Neuronal stem cell (in vitro differentiated cells): ENCODE measurements at regions not wholly inside any gene's neighbourhood (a gene's known extent, or its start where the extent isn't known, plus 50 kb on each side); places are given as distances from the start of the nearest gene placed in this dataset.
A peak's percentile ranks its signal among the peaks of the same experiment; 100 is the strongest.

Source experiments
- DNase-seq: peaks from one replicate; pipeline ENCODE4 v3.0.0-alpha.2; 2013; ENCODE audit warnings: low spot score
- H2AFZ ChIP-seq: one replicate; pipeline ENCODE4 v1.6.1; 2013; ENCODE audit warnings: mild to moderate bottlenecking, low read length, inconsistent platforms
- H2AK5ac ChIP-seq: 2 replicates; pipeline ENCODE4 v1.6.1; 2013; ENCODE audit warnings: low read depth, mild to moderate bottlenecking, inconsistent platforms, low read length, moderate library complexity, mixed read lengths
- H2BK120ac ChIP-seq: 2 replicates; pipeline ENCODE4 v1.6.1; 2013; ENCODE audit warnings: low read depth, mild to moderate bottlenecking, inconsistent platforms, low read length, moderate library complexity, mixed read lengths
- H2BK12ac ChIP-seq: one replicate; pipeline ENCODE4 v1.6.1; 2013; ENCODE audit warnings: low read length, inconsistent platforms
- H2BK15ac ChIP-seq: 2 replicates; pipeline ENCODE4 v1.6.1; 2013; ENCODE audit warnings: mild to moderate bottlenecking, low read length, inconsistent platforms, mixed read lengths
- H2BK5ac ChIP-seq: one replicate; pipeline ENCODE4 v1.6.1; 2013; ENCODE audit warnings: inconsistent platforms, mild to moderate bottlenecking, low read length, moderate library complexity
- H3K14ac ChIP-seq: one replicate; pipeline ENCODE4 v1.6.1; 2013; ENCODE audit warnings: low read length, inconsistent platforms
- H3K18ac ChIP-seq: 2 replicates; pipeline ENCODE4 v1.6.1; 2013; ENCODE audit warnings: low read length, inconsistent platforms
- H3K23ac ChIP-seq: 2 replicates; pipeline ENCODE4 v1.6.1; 2013; ENCODE audit warnings: low read depth, mild to moderate bottlenecking, mixed read lengths, low read length, inconsistent platforms; ENCODE audit not compliant: poor library complexity
- H3K27ac ChIP-seq: replicated peaks from 3 replicates; pipeline ENCODE4 v1.5.1; 2013; ENCODE audit warnings: low read length, inconsistent platforms
- H3K27me3 ChIP-seq, 3 experiments: 2 replicates each; pipeline ENCODE4 v1.6.1; 2013; ENCODE audit warnings: low read length in 3 of 3, mild to moderate bottlenecking in 2 of 3, inconsistent platforms in 1 of 3, low read depth in 1 of 3, mixed read lengths in 1 of 3, moderate library complexity in 1 of 3; ENCODE audit not compliant: control insufficient read depth in 3 of 3, insufficient read depth in 3 of 3
- H3K36me3 ChIP-seq, 2 donors: replicated peaks in 1 of 2; 2 replicates each; pipeline ENCODE4 v1.6.1; 2013; ENCODE audit warnings: low read length in 2 of 2; ENCODE audit not compliant: control insufficient read depth in 2 of 2, insufficient read depth in 2 of 2
- H3K4ac ChIP-seq: 2 replicates; pipeline ENCODE4 v1.6.1; 2013; ENCODE audit warnings: inconsistent platforms, mild to moderate bottlenecking, low read length, moderate library complexity
- H3K4me1 ChIP-seq, 2 donors: 1 replicate in 1 of 2; 2 replicates in 1 of 2; pipeline ENCODE4 v1.6.1; 2013; ENCODE audit warnings: low read length in 2 of 2, low read depth in 1 of 2; ENCODE audit not compliant: control insufficient read depth in 2 of 2, insufficient read depth in 1 of 2
- H3K4me2 ChIP-seq: one replicate; pipeline ENCODE4 v1.6.1; 2013; ENCODE audit warnings: mild to moderate bottlenecking, low read length, inconsistent platforms; ENCODE audit not compliant: insufficient read depth, poor library complexity, severe bottlenecking
- H3K4me3 ChIP-seq, 2 donors: 2 replicates each; pipeline ENCODE4 v1.5.1; 2013; ENCODE audit warnings: low read length in 2 of 2, mild to moderate bottlenecking in 2 of 2, inconsistent platforms in 1 of 2, moderate library complexity in 1 of 2
- H3K79me1 ChIP-seq: one replicate; pipeline ENCODE4 v1.6.1; 2013; ENCODE audit warnings: low read depth, mild to moderate bottlenecking, inconsistent platforms, low read length, moderate library complexity
- H3K9ac ChIP-seq: one replicate; pipeline ENCODE4 v1.6.1; 2013; ENCODE audit warnings: mild to moderate bottlenecking, low read depth, low read length, inconsistent platforms; ENCODE audit not compliant: poor library complexity
- H3K9me3 ChIP-seq, 2 donors: replicated peaks in 1 of 2; 2 replicates each; pipeline versions ENCODE3 to v1.6.1; 2013; ENCODE audit warnings: low read length in 2 of 2, mild to moderate bottlenecking in 2 of 2, inconsistent platforms in 1 of 2, low read depth in 1 of 2, mixed read lengths in 1 of 2, moderate library complexity in 1 of 2; ENCODE audit not compliant: control insufficient read depth in 2 of 2, insufficient read depth in 1 of 2
- H4K8ac ChIP-seq: one replicate; pipeline ENCODE4 v1.6.1; 2013; ENCODE audit warnings: low read depth, mild to moderate bottlenecking, inconsistent platforms, low read length, moderate library complexity
- H4K91ac ChIP-seq: one replicate; pipeline ENCODE4 v1.6.1; 2013; ENCODE audit warnings: low read length, low read depth, mild to moderate bottlenecking, inconsistent platforms; ENCODE audit not compliant: poor library complexity
- WGBS, 2 donors: extraction: QIAGEN DNeasy Blood & Tissue Kit; methylation state at CpG; one replicate each; pipeline ENCODE4 v1.1.7; 2013; ENCODE audit warnings: missing lambda C conversion rate in 2 of 2, mixed read lengths in 1 of 2; ENCODE audit not compliant: insufficient read length in 2 of 2, insufficient replicate concordance in 1 of 2; ENCODE audit errors: extremely low coverage in 2 of 2; 5-methylcytosine and 5-hydroxymethylcytosine counted together

DNA sequence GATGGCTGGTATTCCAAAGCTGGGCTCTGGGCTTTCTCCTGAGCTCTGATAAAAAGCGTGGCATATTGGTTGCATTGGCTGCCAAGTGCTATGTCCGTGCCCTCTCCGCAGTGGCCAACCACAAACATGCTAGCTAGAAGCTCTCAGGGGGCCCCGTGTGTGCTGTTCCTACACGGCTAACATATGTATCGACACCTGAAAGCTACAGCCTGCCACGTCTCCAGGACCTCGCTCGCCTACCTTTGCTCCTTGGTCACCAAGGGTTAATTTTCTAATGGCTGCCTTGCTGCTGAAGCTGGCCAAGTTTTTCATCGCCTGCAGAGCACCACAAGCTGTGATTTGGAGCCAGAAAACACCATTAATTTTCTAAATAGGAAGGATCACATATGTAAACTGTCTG lies 888.4 kb downstream of the BCL11A start:
- H3K27ac ChIP-seq, result no peak overlapping the region

GRCh38 chr2:59662127-59662861 lies 891.2 kb downstream of the BCL11A start:
- Histone ChIP-seq H3K36me3 (no peaks in the 10 kb centered on the region), H3K4me1 (peaks cover 0 to 7% of the 10 kb centered on the region in 2 donors), H3K27ac (no peak overlapping the region), H3K23ac (no peak overlapping the region), H2BK5ac (no peak overlapping the region), H2BK120ac (no peak overlapping the region), H3K4me2 (no peak overlapping the region), H3K27me3 (no peaks in the 10 kb centered on the region), H4K8ac (no peak overlapping the region), H2AK5ac (no peak overlapping the region), H4K91ac (no peak overlapping the region), H3K14ac (no peak overlapping the region), H2AFZ (no peak overlapping the region), H3K4me3 (no peak overlapping the region), H2BK12ac (no peak overlapping the region), H2BK15ac (no peak overlapping the region), H3K79me1 (no peaks in the 10 kb centered on the region), H3K18ac (no peak overlapping the region), H3K4ac (no peak overlapping the region), H3K9me3 (no peaks in the 10 kb centered on the region), H3K9ac (no peak overlapping the region)
- no CpG with 5 or more reads among the region's 11 CpGs for WGBS, 2 donors
- DNase-seq, result no peak

More for the DNA sequence above, 888.4 kb downstream of the BCL11A start:
- Histone ChIP-seq H3K79me1 (no peaks in the 10 kb centered on the region), H3K36me3 (no peaks in the 10 kb centered on the region), H2BK5ac (no peak overlapping the region), H4K91ac (no peak overlapping the region), H3K4me2 (no peak overlapping the region), H3K18ac (no peak overlapping the region), H3K23ac (no peak overlapping the region), H2AFZ (no peak overlapping the region), H2BK12ac (no peak overlapping the region), H4K8ac (peak overlapping the region; percentile 77), H3K9me3 (no peaks in the 10 kb centered on the region), H3K4me1 (peaks cover 0 to 7% of the 10 kb centered on the region in 2 donors), H3K27me3 (no peaks in the 10 kb centered on the region), H2AK5ac (no peak overlapping the region), H2BK120ac (no peak overlapping the region), H3K4ac (no peak overlapping the region), H3K4me3 (no peak overlapping the region), H2BK15ac (no peak overlapping the region), H3K14ac (no peak overlapping the region), H3K9ac (no peak overlapping the region)
- WGBS, 2 donors, result no CpG with 5 or more reads among the region's 10 CpGs
- DNase-seq, result no peak

DNA sequence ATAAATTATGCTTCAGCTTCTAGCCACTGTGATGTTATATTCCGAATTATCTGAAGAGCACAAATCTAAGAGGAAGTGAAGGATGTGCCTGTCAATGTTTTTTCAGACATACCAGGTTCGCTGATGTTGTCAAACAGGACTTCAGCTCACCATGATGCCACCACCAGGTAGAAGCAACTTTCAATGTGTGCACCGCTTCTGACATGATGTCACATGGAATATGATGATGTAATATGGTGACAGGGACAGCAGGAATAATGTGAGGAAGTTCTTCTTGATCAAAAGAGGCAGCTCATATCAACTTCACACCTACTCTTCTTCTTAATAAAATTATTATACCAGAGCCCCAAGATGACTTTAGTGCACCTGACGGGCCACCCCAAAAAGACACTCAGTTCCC lies 893.2 kb downstream of the BCL11A start:
- Histone ChIP-seq H3K79me1 (no peaks in the 10 kb centered on the region), H2BK5ac (no peak overlapping the region), H3K4me1 (peaks cover 0 to 7% of the 10 kb centered on the region in 2 donors), H4K8ac (no peak overlapping the region), H3K23ac (no peak overlapping the region), H3K18ac (no peak overlapping the region), H2BK12ac (no peak overlapping the region), H3K9me3 (no peaks in the 10 kb centered on the region), H4K91ac (no peak overlapping the region), H3K4ac (no peak overlapping the region), H3K27me3 (no peaks in the 10 kb centered on the region), H3K14ac (no peak overlapping the region), H2AFZ (no peak overlapping the region), H3K4me2 (no peak overlapping the region), H3K9ac (no peak overlapping the region), H3K27ac (no peak overlapping the region), H2AK5ac (no peak overlapping the region), H3K36me3 (no peaks in the 10 kb centered on the region), H2BK120ac (no peak overlapping the region), H3K4me3 (no peak overlapping the region), H2BK15ac (no peak overlapping the region)
- no peak for DNase-seq
- no CpG with 5 or more reads among the region's 4 CpGs for WGBS, 2 donors

DNA sequence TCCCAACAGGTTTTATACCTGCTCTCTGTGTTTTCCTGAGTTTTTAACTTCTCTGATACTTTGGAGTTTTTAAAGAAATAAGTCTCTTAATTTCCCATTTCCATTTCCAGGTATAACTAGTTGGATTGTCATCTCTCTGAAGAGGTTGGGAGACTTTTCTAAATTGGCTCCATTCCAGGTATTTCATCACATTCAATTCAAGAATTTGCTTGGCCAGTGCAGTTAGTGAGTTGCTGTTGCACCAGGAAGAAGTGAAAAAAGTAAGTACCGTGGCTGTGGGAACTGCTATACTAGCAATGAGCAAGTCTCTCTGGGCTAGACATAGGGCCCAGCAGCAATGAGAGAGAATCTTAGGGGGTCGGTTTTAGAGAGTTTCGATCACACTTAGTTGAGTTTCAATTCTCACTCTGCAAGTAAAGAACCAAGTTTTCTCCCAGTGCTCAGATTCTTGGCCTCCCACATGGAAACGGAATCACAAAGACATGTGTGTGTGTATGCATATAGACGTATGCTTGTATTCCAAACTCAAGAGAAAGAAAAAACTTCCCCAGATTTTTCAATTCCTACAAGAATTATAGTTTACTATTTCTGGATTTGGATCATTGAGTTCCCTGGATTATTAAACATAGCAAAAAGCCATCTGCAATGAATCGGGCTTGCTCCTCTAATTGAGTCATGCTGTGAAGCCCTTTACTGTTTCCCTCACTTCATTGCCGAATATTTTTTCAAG lies 894.4 kb downstream of the BCL11A start:
- Histone ChIP-seq H2AK5ac (no peak overlapping the region), H2AFZ (no peak overlapping the region), H2BK12ac (no peak overlapping the region), H3K4me1 (peaks cover 0 to 7% of the 10 kb centered on the region in 2 donors), H4K91ac (no peak overlapping the region), H3K4me2 (no peak overlapping the region), H3K27me3 (no peaks in the 10 kb centered on the region), H3K4ac (no peak overlapping the region), H3K23ac (no peak overlapping the region), H3K9ac (no peak overlapping the region), H3K36me3 (no peaks in the 10 kb centered on the region), H4K8ac (no peak overlapping the region), H2BK5ac (no peak overlapping the region), H3K4me3 (no peak overlapping the region), H3K79me1 (no peaks in the 10 kb centered on the region), H3K14ac (no peak overlapping the region), H2BK120ac (no peak overlapping the region), H2BK15ac (no peak overlapping the region), H3K18ac (no peak overlapping the region), H3K9me3 (no peaks in the 10 kb centered on the region), H3K27ac (no peak overlapping the region)
- WGBS, 2 donors, result no CpG with 5 or more reads among the region's 7 CpGs
- DNase-seq, result no peak
